Thyroid gland (tissue), 4 donors: ENCODE measurements at regions not wholly inside any gene's neighbourhood (a gene's known extent, or its start where the extent isn't known, plus 50 kb on each side); places are given as distances from the start of the nearest gene placed in this dataset.
"Not testable (repeated sequence)": the region's sequence is repeated elsewhere in the genome, so short reads cannot be mapped to it uniquely, and the experiment has no call there.

Experiments used
- DNase-seq, 2 donors: peaks; one replicate each; pipeline ENCODE4 v3.0.0-alpha.2; 2019
- H3K27ac ChIP-seq, 3 donors: fragments of 200-600 bp; sonication (generic); 1 replicate in 2 of 3; 2 replicates in 1 of 3; pipeline ENCODE4 v1.5.1; 2016 to 2019; ENCODE audit warnings: mild to moderate bottlenecking in 1 of 3, moderate library complexity in 1 of 3
- H3K27me3 ChIP-seq: fragments of 200-600 bp; sonication (generic); one replicate; pipeline ENCODE4 v1.5.1; 2019
- H3K36me3 ChIP-seq, 2 donors: fragments of 200-600 bp; sonication (generic); one replicate each; pipeline ENCODE4 v1.5.1; 2016 to 2019
- H3K4me1 ChIP-seq, 2 donors: fragments of 200-600 bp; sonication (generic); one replicate each; pipeline ENCODE4 v1.5.1; 2017 to 2019
- H3K4me3 ChIP-seq, 3 donors: fragments of 200-600 bp; sonication (generic); replicated peaks in 1 of 3; 1 replicate in 2 of 3; 2 replicates in 1 of 3; pipeline ENCODE4 v1.5.1; 2016; ENCODE audit warnings: mild to moderate bottlenecking in 1 of 3
- H3K9me3 ChIP-seq: fragments of 200-600 bp; sonication (generic); one replicate; pipeline ENCODE4 v1.5.1; 2017
- CTCF ChIP-seq, 6 experiments: fragments of 200-600 bp in 3 of 6; fragments of 450-650 bp in 3 of 6; sonication (generic) in 3 of 6; IDR thresholded peaks; one replicate each; pipeline ENCODE4 v1.5.1; 2016 to 2019; ENCODE audit warnings: antibody characterized with exemption in 6 of 6, mild to moderate bottlenecking in 2 of 6, inconsistent platforms in 1 of 6, moderate library complexity in 1 of 6
- POLR2A ChIP-seq, 2 donors: fragments of 450-650 bp; IDR thresholded peaks; one replicate each; pipeline ENCODE4 v1.6.1; 2017; ENCODE audit warnings: antibody characterized with exemption in 2 of 2, mild to moderate bottlenecking in 2 of 2, moderate library complexity in 1 of 2
- WGBS, 2 donors: methylation state at CpG; one replicate each; pipeline ENCODE4 v1.1.5; 2017; 5-methylcytosine and 5-hydroxymethylcytosine counted together
- intact Hi-C: fragments of 100-400 bp; cut with DNase I; formaldehyde crosslinking; loops from one replicate; pipeline ENCODE4 v1.15.1; 2023

- no peak for DNase-seq
- WGBS, 2 donors = 38 to 40% methylated on average over 12 of the region's 12 CpGs
- Histone ChIP-seq H3K27me3 (no peaks in the 10 kb centered on the region), H3K27ac (no peak overlapping the region), H3K36me3 (no peaks in the 10 kb centered on the region), H3K4me1 (no peaks in the 10 kb centered on the region), H3K4me3 (no peak overlapping the region), H3K9me3 (no peaks in the 10 kb centered on the region)
- TF ChIP-seq POLR2A (IDR thresholded peaks at IDR 0.05) = no peak
- TF ChIP-seq CTCF (IDR thresholded peaks at IDR 0.05) = no peak
- intact Hi-C loops = no loop called here
Measured at GRCh38 chr6:163860287-163861081, 446.0 kb downstream of the QKI start.

GRCh38 chr6:163858870-163859269 is 444.4 kb downstream of the QKI start:
- DNase-seq, H3K9me3 ChIP-seq, H3K27ac ChIP-seq, H3K4me3 ChIP-seq, H3K4me1 ChIP-seq, H3K27me3 ChIP-seq, H3K36me3 ChIP-seq, intact Hi-C loops: not testable (repeated sequence)
- 91 to 95% methylated on average over 5 of the region's 5 CpGs for WGBS, 2 donors

- H3K9me3 ChIP-seq = no peaks in the 10 kb centered on the region
- DNase-seq = no peak
- intact Hi-C loops = no loop called here
- no peaks in the 10 kb centered on the region for H3K36me3 ChIP-seq
- TF ChIP-seq POLR2A (IDR thresholded peaks at IDR 0.05) (no peak), CTCF (IDR thresholded peaks at IDR 0.05) (no peak)
- H3K27ac ChIP-seq = no peak overlapping the region
- H3K4me1 ChIP-seq = no peaks in the 10 kb centered on the region
- 56 to 66% methylated on average over 2 of the region's 2 CpGs for WGBS, 2 donors
- no peaks in the 10 kb centered on the region for H3K27me3 ChIP-seq
- no peak overlapping the region for H3K4me3 ChIP-seq
Measured at GRCh38 chr6:163857421-163857820, 442.9 kb downstream of the QKI start.

GRCh38 chr6:163850874-163851273 is 436.4 kb downstream of the QKI start:
- TF ChIP-seq POLR2A (IDR thresholded peaks at IDR 0.05) (no peak), CTCF (IDR thresholded peaks at IDR 0.05) (no peak)

GRCh38 chr6:163844761-163845160 is 430.2 kb downstream of the QKI start:
- WGBS, 2 donors = 69 to 72% methylated on average over 3 of the region's 3 CpGs
- intact Hi-C loops = no loop called here
- Histone ChIP-seq H3K4me1 (no peaks in the 10 kb centered on the region), H3K27ac (no peak overlapping the region), H3K9me3 (no peaks in the 10 kb centered on the region), H3K36me3 (no peaks in the 10 kb centered on the region), H3K4me3 (no peak overlapping the region), H3K27me3 (no peaks in the 10 kb centered on the region)
- no peak for DNase-seq
- TF ChIP-seq CTCF (IDR thresholded peaks at IDR 0.05) = no peak

More at GRCh38 chr6:163850874-163851273, 436.4 kb downstream of the QKI start:
- DNase-seq = no peak
- intact Hi-C loops = no loop called here
- Histone ChIP-seq H3K9me3 (no peaks in the 10 kb centered on the region), H3K4me1 (no peaks in the 10 kb centered on the region), H3K4me3 (no peak overlapping the region), H3K36me3 (no peaks in the 10 kb centered on the region), H3K27me3 (no peaks in the 10 kb centered on the region), H3K27ac (no peak overlapping the region)
